GM10266 (cell line): ENCODE measurements at regions not wholly inside any gene's neighbourhood (a gene's known extent, or its start where the extent isn't known, plus 50 kb on each side); places are given as distances from the start of the nearest gene placed in this dataset.

Source experiments
- DNase-seq: peaks from one replicate; pipeline ENCODE4 v3.0.0; 2012; ENCODE audit errors: extremely low spot score
- TF ChIP-seq, protein P1 (sequence below): IDR thresholded peaks from 2 replicates; pipeline ENCODE4 v1.5.1; 2012; ENCODE audit warnings: mild to moderate bottlenecking, low read depth; ENCODE audit not compliant: control insufficient read depth, insufficient read depth; ENCODE audit errors: missing control alignments

DNA sequence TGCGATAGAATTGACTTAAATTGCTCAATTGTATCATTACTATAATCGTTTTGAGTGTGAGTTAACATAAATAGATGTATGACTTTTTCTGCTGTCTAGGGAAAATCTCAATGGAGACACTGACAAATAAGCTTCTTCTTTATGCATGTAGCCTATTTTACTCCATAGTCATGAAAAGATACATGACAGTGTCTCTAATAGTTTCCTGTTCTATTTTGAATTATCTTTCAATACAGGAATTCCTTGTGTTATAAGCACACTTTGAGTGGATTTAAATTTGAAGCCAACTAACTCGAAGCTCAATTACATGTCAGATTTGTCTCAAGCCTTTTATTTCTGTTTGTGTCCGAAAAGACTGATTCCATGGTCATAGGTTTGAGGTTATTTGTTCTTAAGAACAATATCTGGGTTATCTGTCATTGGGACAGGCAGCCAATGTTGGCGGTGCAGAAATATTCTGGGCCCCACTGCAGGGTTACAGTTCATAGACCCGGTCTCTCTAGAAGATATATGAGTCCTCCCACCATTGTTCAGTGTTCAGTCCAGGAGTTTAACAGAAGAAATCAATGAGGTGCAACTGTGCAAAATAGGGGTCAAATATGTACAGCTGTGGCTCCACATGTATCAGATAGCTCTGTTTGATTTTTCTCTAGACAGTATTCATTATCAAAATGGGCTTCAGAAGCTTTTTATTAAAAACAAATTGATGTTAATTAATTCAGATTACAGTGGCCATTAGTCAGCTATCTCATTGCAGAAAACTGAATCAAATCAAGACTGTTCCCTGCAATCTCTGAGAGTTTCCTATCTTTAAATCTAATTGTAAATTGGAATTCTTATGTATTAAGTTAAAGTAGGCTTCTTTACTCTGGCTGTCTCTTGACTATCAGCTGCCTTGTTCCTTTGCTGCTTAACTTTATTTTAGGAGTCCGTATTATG lies 1238.8 kb downstream of the NXPH1 start:
- TF ChIP-seq, protein P1, sequence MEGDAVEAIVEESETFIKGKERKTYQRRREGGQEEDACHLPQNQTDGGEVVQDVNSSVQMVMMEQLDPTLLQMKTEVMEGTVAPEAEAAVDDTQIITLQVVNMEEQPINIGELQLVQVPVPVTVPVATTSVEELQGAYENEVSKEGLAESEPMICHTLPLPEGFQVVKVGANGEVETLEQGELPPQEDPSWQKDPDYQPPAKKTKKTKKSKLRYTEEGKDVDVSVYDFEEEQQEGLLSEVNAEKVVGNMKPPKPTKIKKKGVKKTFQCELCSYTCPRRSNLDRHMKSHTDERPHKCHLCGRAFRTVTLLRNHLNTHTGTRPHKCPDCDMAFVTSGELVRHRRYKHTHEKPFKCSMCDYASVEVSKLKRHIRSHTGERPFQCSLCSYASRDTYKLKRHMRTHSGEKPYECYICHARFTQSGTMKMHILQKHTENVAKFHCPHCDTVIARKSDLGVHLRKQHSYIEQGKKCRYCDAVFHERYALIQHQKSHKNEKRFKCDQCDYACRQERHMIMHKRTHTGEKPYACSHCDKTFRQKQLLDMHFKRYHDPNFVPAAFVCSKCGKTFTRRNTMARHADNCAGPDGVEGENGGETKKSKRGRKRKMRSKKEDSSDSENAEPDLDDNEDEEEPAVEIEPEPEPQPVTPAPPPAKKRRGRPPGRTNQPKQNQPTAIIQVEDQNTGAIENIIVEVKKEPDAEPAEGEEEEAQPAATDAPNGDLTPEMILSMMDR = no peak
- no peak for DNase-seq

DNA sequence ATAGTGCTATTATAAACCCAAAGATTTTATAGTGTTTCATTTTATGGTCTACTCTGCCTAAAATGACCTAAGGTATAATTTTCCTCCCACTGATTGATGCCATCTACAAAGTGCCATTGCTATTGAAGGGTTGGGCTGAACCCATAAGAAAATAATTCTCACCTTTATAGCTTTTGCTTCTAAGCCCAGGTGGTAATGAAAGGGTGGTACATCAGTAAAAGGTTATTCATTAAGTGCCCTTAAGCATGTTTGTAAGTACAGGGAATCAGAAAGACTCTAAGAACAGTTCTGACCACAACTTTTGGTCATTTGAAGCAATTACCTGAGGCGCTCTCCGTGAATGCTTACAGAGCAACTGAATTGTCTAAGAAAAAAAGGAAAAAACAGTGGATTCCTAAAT lies 1247.3 kb downstream of the NXPH1 start:
- DNase-seq = no peak
- TF ChIP-seq, protein P1 = no peak

DNA sequence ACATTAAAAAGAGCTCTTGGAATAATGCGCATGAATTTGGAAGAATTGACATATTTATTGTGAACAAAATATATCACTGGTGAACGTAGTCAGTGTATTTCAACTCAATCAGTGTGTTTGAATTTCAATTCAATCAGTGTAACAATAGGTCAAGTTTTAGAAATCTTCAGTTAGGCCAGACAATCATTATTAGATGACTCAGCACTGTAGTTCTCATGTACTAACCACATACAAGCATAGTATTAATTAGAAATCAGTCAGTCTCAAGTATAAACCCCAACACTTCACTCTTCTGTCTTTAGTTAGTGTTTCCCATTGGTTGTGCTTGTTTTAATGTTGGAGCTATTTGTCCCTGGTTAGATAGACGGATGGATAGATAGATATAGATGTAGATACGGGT lies 1247.9 kb downstream of the NXPH1 start:
- TF ChIP-seq, protein P1 = no peak
- no peak for DNase-seq

DNA sequence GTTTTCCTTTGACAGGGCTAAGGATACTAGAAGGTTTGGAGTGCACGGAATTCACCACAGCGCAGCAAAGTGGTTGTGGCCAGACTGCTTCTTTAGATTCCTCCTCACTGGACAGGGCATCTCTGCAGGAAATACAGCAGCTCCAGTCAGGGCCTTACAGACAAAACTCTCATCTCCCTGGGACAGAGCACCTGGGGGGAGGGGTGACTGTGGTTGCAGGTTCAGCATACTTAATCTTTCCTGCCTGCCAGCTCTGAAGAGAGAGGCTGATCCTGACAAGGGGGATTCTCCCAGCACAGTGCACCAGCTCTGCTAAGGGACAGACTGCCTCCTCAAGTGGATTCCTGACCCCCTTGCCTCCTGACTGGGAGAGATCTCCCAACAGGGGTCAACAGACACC lies 1257.9 kb downstream of the NXPH1 start:
- DNase-seq = no peak
- TF ChIP-seq, protein P1 = no peak

DNA sequence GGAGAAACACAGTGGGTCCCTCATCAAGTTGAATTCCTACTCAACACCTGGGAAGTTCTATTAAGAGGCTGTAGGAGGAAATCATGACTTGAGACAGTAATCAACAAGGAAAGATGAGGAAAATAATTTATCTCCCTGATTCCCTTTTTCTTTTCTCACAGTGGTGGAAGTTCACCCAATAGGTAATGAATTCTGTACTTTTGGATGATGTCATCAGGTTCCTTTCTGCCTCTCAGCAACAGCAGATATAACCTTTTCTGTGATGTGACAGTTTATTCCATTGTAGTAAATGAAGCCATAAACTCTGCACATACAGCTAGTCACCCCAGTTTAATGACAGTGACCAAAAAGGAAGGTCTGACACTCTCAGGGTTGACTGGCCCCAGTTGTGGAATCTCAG lies 1265.0 kb downstream of the NXPH1 start:
- no peak for DNase-seq
- TF ChIP-seq, protein P1 = no peak

DNA sequence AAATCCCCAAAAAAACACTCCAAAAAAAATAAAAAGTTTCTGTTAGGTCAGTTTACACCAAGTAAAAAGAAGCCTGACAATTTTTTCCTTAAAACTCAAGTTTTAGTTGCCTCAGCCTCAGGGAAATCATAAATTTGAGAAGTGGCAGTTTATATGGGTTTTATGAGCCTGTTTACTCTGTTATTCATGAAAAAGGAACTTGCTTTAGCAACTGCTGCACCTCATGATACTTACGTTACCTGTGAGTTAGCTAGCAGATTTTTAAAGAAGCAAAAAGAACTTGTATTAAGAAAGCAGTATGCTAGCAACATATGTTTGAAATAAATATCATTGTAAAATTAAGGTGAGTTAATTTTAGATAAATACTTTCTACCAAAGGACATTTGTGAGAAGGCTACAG lies 1264.5 kb upstream of the PHF14 start:
- TF ChIP-seq, protein P1 = no peak
- no peak for DNase-seq

DNA sequence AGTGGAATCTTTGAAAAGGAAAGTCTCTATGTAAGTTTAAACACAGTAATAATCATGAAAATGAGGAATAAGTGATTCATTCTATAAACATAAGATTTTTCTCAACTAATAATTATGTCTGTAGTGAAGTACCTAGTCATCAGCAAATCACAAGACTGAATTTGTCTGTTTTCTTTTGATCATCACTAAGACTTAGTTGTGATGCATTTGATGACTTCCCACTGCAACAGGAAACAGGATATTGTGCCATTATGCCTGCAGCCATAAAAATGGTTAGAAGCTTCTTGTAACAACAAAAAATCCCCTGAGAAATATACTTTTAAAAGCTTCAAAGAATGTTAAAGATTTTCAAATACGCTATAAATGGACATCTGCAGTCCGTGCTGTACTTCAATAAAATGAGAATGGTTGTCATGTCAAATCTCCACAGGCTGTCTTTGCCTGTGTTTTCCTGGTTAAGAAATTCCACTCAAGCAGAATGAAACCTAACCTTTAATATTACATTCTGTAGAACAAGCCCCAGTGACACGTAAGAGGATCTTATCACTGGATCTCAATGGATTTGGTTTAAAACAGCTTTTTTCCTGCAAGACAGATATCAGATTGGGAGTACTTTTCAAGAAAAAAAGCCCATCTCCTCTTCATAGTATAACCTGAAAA lies 1262.3 kb upstream of the PHF14 start:
- TF ChIP-seq, protein P1 = no peak
- no peak for DNase-seq
